ENCODE measurements at regions not wholly inside any gene's neighbourhood (a gene's known extent, or its start where the extent isn't known, plus 50 kb on each side); places are given as distances from the start of the nearest gene placed in this dataset.

GRCh38 chr1:199752688-199753027 is 274.9 kb upstream of the NR5A2 start:
- TF ChIP-seq BACH2 (CRISPR knock-in tag; IDR thresholded peaks at IDR 0.05; ENCODE audit: borderline replicate concordance) (no peak), ZNF8 (CRISPR knock-in tag; IDR thresholded peaks at IDR 0.05) (no peak), GLIS3 (CRISPR knock-in tag; IDR thresholded peaks at IDR 0.05) (no peak), ESRRG (CRISPR knock-in tag; IDR thresholded peaks at IDR 0.05) (no peak), ZFP3 (CRISPR knock-in tag; IDR thresholded peaks at IDR 0.05) (no peak), TOX (CRISPR knock-in tag; IDR thresholded peaks at IDR 0.05; ENCODE audit: borderline replicate concordance) (no peak), ZC3H10 (CRISPR knock-in tag; IDR thresholded peaks at IDR 0.05) (no peak), SNAI2 (CRISPR knock-in tag; IDR thresholded peaks at IDR 0.05) (no peak), PPARA (CRISPR knock-in tag; IDR thresholded peaks at IDR 0.05; ENCODE audit: borderline replicate concordance) (no peak), CREB5 (CRISPR knock-in tag; IDR thresholded peaks at IDR 0.05; ENCODE audit: low read depth) (no peak), ARNTL (CRISPR knock-in tag; IDR thresholded peaks at IDR 0.05; ENCODE audit: borderline replicate concordance, low read depth) (no peak), TCF4 (CRISPR knock-in tag; IDR thresholded peaks at IDR 0.05; ENCODE audit: borderline replicate concordance) (no peak), OSR1 (CRISPR knock-in tag; IDR thresholded peaks at IDR 0.05) (no peak), CSDC2 (CRISPR knock-in tag; IDR thresholded peaks at IDR 0.05) (no peak)
- TF ChIP-seq, protein P1, sequence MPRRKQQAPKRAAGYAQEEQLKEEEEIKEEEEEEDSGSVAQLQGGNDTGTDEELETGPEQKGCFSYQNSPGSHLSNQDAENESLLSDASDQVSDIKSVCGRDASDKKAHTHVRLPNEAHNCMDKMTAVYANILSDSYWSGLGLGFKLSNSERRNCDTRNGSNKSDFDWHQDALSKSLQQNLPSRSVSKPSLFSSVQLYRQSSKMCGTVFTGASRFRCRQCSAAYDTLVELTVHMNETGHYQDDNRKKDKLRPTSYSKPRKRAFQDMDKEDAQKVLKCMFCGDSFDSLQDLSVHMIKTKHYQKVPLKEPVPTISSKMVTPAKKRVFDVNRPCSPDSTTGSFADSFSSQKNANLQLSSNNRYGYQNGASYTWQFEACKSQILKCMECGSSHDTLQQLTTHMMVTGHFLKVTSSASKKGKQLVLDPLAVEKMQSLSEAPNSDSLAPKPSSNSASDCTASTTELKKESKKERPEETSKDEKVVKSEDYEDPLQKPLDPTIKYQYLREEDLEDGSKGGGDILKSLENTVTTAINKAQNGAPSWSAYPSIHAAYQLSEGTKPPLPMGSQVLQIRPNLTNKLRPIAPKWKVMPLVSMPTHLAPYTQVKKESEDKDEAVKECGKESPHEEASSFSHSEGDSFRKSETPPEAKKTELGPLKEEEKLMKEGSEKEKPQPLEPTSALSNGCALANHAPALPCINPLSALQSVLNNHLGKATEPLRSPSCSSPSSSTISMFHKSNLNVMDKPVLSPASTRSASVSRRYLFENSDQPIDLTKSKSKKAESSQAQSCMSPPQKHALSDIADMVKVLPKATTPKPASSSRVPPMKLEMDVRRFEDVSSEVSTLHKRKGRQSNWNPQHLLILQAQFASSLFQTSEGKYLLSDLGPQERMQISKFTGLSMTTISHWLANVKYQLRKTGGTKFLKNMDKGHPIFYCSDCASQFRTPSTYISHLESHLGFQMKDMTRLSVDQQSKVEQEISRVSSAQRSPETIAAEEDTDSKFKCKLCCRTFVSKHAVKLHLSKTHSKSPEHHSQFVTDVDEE (CRISPR knock-in tag; IDR thresholded peaks at IDR 0.05): no peak
- TF ChIP-seq, protein P2, sequence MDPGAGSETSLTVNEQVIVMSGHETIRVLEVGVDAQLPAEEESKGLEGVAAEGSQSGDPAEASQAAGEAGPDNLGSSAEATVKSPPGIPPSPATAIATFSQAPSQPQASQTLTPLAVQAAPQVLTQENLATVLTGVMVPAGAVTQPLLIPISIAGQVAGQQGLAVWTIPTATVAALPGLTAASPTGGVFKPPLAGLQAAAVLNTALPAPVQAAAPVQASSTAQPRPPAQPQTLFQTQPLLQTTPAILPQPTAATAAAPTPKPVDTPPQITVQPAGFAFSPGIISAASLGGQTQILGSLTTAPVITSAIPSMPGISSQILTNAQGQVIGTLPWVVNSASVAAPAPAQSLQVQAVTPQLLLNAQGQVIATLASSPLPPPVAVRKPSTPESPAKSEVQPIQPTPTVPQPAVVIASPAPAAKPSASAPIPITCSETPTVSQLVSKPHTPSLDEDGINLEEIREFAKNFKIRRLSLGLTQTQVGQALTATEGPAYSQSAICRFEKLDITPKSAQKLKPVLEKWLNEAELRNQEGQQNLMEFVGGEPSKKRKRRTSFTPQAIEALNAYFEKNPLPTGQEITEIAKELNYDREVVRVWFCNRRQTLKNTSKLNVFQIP (CRISPR knock-in tag; IDR thresholded peaks at IDR 0.05; ENCODE audit: borderline replicate concordance, low read depth): no peak
- TF ChIP-seq, protein P3, sequence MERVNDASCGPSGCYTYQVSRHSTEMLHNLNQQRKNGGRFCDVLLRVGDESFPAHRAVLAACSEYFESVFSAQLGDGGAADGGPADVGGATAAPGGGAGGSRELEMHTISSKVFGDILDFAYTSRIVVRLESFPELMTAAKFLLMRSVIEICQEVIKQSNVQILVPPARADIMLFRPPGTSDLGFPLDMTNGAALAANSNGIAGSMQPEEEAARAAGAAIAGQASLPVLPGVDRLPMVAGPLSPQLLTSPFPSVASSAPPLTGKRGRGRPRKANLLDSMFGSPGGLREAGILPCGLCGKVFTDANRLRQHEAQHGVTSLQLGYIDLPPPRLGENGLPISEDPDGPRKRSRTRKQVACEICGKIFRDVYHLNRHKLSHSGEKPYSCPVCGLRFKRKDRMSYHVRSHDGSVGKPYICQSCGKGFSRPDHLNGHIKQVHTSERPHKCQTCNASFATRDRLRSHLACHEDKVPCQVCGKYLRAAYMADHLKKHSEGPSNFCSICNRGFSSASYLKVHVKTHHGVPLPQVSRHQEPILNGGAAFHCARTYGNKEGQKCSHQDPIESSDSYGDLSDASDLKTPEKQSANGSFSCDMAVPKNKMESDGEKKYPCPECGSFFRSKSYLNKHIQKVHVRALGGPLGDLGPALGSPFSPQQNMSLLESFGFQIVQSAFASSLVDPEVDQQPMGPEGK (CRISPR knock-in tag; IDR thresholded peaks at IDR 0.05; ENCODE audit: borderline replicate concordance): no peak
- ATAC-seq: no peak

GRCh38 chr1:199753513-199753912 is 274.0 kb upstream of the NR5A2 start:
- ATAC-seq: no peak
- TF ChIP-seq TCF4 (CRISPR knock-in tag; IDR thresholded peaks at IDR 0.05; ENCODE audit: borderline replicate concordance): no peak
- no peak for TF ChIP-seq ZNF70 (CRISPR knock-in tag; IDR thresholded peaks at IDR 0.05)
- TF ChIP-seq ESRRG (CRISPR knock-in tag; IDR thresholded peaks at IDR 0.05): no peak
- no peak for TF ChIP-seq ZNF8 (CRISPR knock-in tag; IDR thresholded peaks at IDR 0.05)

GRCh38 chr1:199756066-199756465 is 271.4 kb upstream of the NR5A2 start:
- ATAC-seq: no peak
- no peak for TF ChIP-seq OSR1 (CRISPR knock-in tag; IDR thresholded peaks at IDR 0.05)
- TF ChIP-seq ZNF8 (CRISPR knock-in tag; IDR thresholded peaks at IDR 0.05): no peak
- TF ChIP-seq CREB5 (CRISPR knock-in tag; IDR thresholded peaks at IDR 0.05; ENCODE audit: low read depth): no peak
- no peak for TF ChIP-seq ZNF565 (CRISPR knock-in tag; conservative IDR thresholded peaks at IDR 0.05; ENCODE audit: low read depth)
- no peak for TF ChIP-seq ISL1 (CRISPR knock-in tag; IDR thresholded peaks at IDR 0.05)
- no peak for TF ChIP-seq PPARA (CRISPR knock-in tag; IDR thresholded peaks at IDR 0.05; ENCODE audit: borderline replicate concordance)
- TF ChIP-seq ZFP30 (CRISPR knock-in tag; IDR thresholded peaks at IDR 0.05): no peak
- no peak for TF ChIP-seq ZNF70 (CRISPR knock-in tag; IDR thresholded peaks at IDR 0.05)
- TF ChIP-seq SNAI2 (CRISPR knock-in tag; IDR thresholded peaks at IDR 0.05): no peak
- no peak for TF ChIP-seq ZC3H10 (CRISPR knock-in tag; IDR thresholded peaks at IDR 0.05)
- TF ChIP-seq ZFP3 (CRISPR knock-in tag; IDR thresholded peaks at IDR 0.05): no peak
- TF ChIP-seq, protein P2 (CRISPR knock-in tag; IDR thresholded peaks at IDR 0.05; ENCODE audit: borderline replicate concordance, low read depth): no peak
